Neuronal stem cell (in vitro differentiated cells): ENCODE measurements at regions not wholly inside any gene's neighbourhood (a gene's known extent, or its start where the extent isn't known, plus 50 kb on each side); places are given as distances from the start of the nearest gene placed in this dataset.
"Not testable (repeated sequence)": the region's sequence is repeated elsewhere in the genome, so short reads cannot be mapped to it uniquely, and the experiment has no call there.

ENCODE experiments used
- DNase-seq: peaks from one replicate; pipeline ENCODE4 v3.0.0-alpha.2; 2013; ENCODE audit warnings: low spot score
- H2AFZ ChIP-seq: one replicate; pipeline ENCODE4 v1.6.1; 2013; ENCODE audit warnings: mild to moderate bottlenecking, low read length, inconsistent platforms
- H2AK5ac ChIP-seq: 2 replicates; pipeline ENCODE4 v1.6.1; 2013; ENCODE audit warnings: low read depth, mild to moderate bottlenecking, inconsistent platforms, low read length, moderate library complexity, mixed read lengths
- H2BK120ac ChIP-seq: 2 replicates; pipeline ENCODE4 v1.6.1; 2013; ENCODE audit warnings: low read depth, mild to moderate bottlenecking, inconsistent platforms, low read length, moderate library complexity, mixed read lengths
- H2BK12ac ChIP-seq: one replicate; pipeline ENCODE4 v1.6.1; 2013; ENCODE audit warnings: low read length, inconsistent platforms
- H2BK15ac ChIP-seq: 2 replicates; pipeline ENCODE4 v1.6.1; 2013; ENCODE audit warnings: mild to moderate bottlenecking, low read length, inconsistent platforms, mixed read lengths
- H2BK5ac ChIP-seq: one replicate; pipeline ENCODE4 v1.6.1; 2013; ENCODE audit warnings: inconsistent platforms, mild to moderate bottlenecking, low read length, moderate library complexity
- H3K14ac ChIP-seq: one replicate; pipeline ENCODE4 v1.6.1; 2013; ENCODE audit warnings: low read length, inconsistent platforms
- H3K18ac ChIP-seq: 2 replicates; pipeline ENCODE4 v1.6.1; 2013; ENCODE audit warnings: low read length, inconsistent platforms
- H3K23ac ChIP-seq: 2 replicates; pipeline ENCODE4 v1.6.1; 2013; ENCODE audit warnings: low read depth, mild to moderate bottlenecking, mixed read lengths, low read length, inconsistent platforms; ENCODE audit not compliant: poor library complexity
- H3K27ac ChIP-seq: replicated peaks from 3 replicates; pipeline ENCODE4 v1.5.1; 2013; ENCODE audit warnings: low read length, inconsistent platforms
- H3K27me3 ChIP-seq, 3 experiments: 2 replicates each; pipeline ENCODE4 v1.6.1; 2013; ENCODE audit warnings: low read length in 3 of 3, mild to moderate bottlenecking in 2 of 3, inconsistent platforms in 1 of 3, low read depth in 1 of 3, mixed read lengths in 1 of 3, moderate library complexity in 1 of 3; ENCODE audit not compliant: control insufficient read depth in 3 of 3, insufficient read depth in 3 of 3
- H3K36me3 ChIP-seq, 2 donors: replicated peaks in 1 of 2; 2 replicates each; pipeline ENCODE4 v1.6.1; 2013; ENCODE audit warnings: low read length in 2 of 2; ENCODE audit not compliant: control insufficient read depth in 2 of 2, insufficient read depth in 2 of 2
- H3K4ac ChIP-seq: 2 replicates; pipeline ENCODE4 v1.6.1; 2013; ENCODE audit warnings: inconsistent platforms, mild to moderate bottlenecking, low read length, moderate library complexity
- H3K4me1 ChIP-seq, 2 donors: 1 replicate in 1 of 2; 2 replicates in 1 of 2; pipeline ENCODE4 v1.6.1; 2013; ENCODE audit warnings: low read length in 2 of 2, low read depth in 1 of 2; ENCODE audit not compliant: control insufficient read depth in 2 of 2, insufficient read depth in 1 of 2
- H3K4me2 ChIP-seq: one replicate; pipeline ENCODE4 v1.6.1; 2013; ENCODE audit warnings: mild to moderate bottlenecking, low read length, inconsistent platforms; ENCODE audit not compliant: insufficient read depth, poor library complexity, severe bottlenecking
- H3K4me3 ChIP-seq, 2 donors: 2 replicates each; pipeline ENCODE4 v1.5.1; 2013; ENCODE audit warnings: low read length in 2 of 2, mild to moderate bottlenecking in 2 of 2, inconsistent platforms in 1 of 2, moderate library complexity in 1 of 2
- H3K79me1 ChIP-seq: one replicate; pipeline ENCODE4 v1.6.1; 2013; ENCODE audit warnings: low read depth, mild to moderate bottlenecking, inconsistent platforms, low read length, moderate library complexity
- H3K9ac ChIP-seq: one replicate; pipeline ENCODE4 v1.6.1; 2013; ENCODE audit warnings: mild to moderate bottlenecking, low read depth, low read length, inconsistent platforms; ENCODE audit not compliant: poor library complexity
- H3K9me3 ChIP-seq, 2 donors: replicated peaks in 1 of 2; 2 replicates each; pipeline versions ENCODE3 to v1.6.1; 2013; ENCODE audit warnings: low read length in 2 of 2, mild to moderate bottlenecking in 2 of 2, inconsistent platforms in 1 of 2, low read depth in 1 of 2, mixed read lengths in 1 of 2, moderate library complexity in 1 of 2; ENCODE audit not compliant: control insufficient read depth in 2 of 2, insufficient read depth in 1 of 2
- H4K8ac ChIP-seq: one replicate; pipeline ENCODE4 v1.6.1; 2013; ENCODE audit warnings: low read depth, mild to moderate bottlenecking, inconsistent platforms, low read length, moderate library complexity
- H4K91ac ChIP-seq: one replicate; pipeline ENCODE4 v1.6.1; 2013; ENCODE audit warnings: low read length, low read depth, mild to moderate bottlenecking, inconsistent platforms; ENCODE audit not compliant: poor library complexity
- WGBS, 2 donors: extraction: QIAGEN DNeasy Blood & Tissue Kit; methylation state at CpG; one replicate each; pipeline ENCODE4 v1.1.7; 2013; ENCODE audit warnings: missing lambda C conversion rate in 2 of 2, mixed read lengths in 1 of 2; ENCODE audit not compliant: insufficient read length in 2 of 2, insufficient replicate concordance in 1 of 2; ENCODE audit errors: extremely low coverage in 2 of 2; 5-methylcytosine and 5-hydroxymethylcytosine counted together

GRCh38 chr7:142487565-142487964 lies 229.7 kb upstream of the PRSS58 start:
- no CpG with 5 or more reads among the region's 4 CpGs for WGBS, 2 donors
- not testable (repeated sequence) for H4K8ac ChIP-seq, H2BK120ac ChIP-seq, H3K27me3 ChIP-seq, H2BK5ac ChIP-seq, H2AFZ ChIP-seq, H3K18ac ChIP-seq, H3K27ac ChIP-seq, H3K23ac ChIP-seq, H3K4me3 ChIP-seq, H4K91ac ChIP-seq, H2BK15ac ChIP-seq, H2BK12ac ChIP-seq, H3K9ac ChIP-seq, H3K79me1 ChIP-seq, H2AK5ac ChIP-seq, H3K4me1 ChIP-seq, H3K14ac ChIP-seq, H3K9me3 ChIP-seq, H3K36me3 ChIP-seq, H3K4me2 ChIP-seq, H3K4ac ChIP-seq, DNase-seq

GRCh38 chr7:142487124-142487523 lies 229.3 kb upstream of the PRSS58 start:
- Histone ChIP-seq H3K27me3 (no peaks in the 10 kb centered on the region), H4K8ac (no peak overlapping the region), H2AK5ac (no peak overlapping the region), H2AFZ (no peak overlapping the region), H2BK120ac (no peak overlapping the region), H2BK12ac (no peak overlapping the region), H3K27ac (no peak overlapping the region), H3K14ac (no peak overlapping the region), H3K4me1 (peaks cover 0 to 2% of the 10 kb centered on the region in 2 donors), H3K9me3 (no peaks in the 10 kb centered on the region), H3K23ac (no peak overlapping the region), H3K36me3 (no peaks in the 10 kb centered on the region), H3K4me2 (no peak overlapping the region), H3K79me1 (no peaks in the 10 kb centered on the region), H3K9ac (no peak overlapping the region), H2BK5ac (no peak overlapping the region), H3K4ac (no peak overlapping the region), H3K4me3 (no peak overlapping the region), H4K91ac (no peak overlapping the region), H2BK15ac (no peak overlapping the region), H3K18ac (peak overlapping the region; percentile 64)
- no peak for DNase-seq
- WGBS, 2 donors: no CpG with 5 or more reads among the region's 4 CpGs

DNA sequence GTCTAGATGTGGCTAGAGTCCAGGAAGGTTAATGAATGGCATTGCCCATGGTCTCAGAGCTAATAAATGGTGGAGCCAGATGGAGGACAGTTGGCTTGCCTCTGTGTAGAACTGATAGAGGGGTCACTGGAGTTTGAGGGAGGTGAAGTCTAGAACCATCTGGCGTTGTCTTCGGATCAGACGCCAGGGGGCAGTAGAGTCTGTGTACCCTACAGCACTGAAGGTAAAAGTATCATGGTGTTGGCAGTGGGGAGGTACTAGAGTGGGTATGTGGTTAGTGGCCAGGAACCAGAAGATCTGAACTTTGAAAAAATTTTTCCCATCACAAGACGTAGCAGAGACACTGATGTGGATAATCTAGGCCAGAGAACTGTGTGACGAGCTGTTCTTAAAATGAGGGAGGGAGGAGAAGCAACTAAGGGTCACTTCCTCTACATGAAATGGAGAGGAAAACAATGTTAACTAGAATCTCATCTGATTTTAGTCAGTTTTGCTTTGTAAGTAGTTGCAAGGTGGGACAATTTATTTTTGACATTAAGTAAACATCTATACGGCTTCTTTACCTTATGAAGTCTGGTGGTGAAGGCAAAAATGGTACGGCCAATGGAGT lies 227.9 kb upstream of the PRSS58 start:
- H2BK15ac ChIP-seq: no peak overlapping the region
- H3K4me2 ChIP-seq: no peak overlapping the region
- H4K8ac ChIP-seq: no peak overlapping the region
- H3K23ac ChIP-seq: no peak overlapping the region
- no peaks in the 10 kb centered on the region for H3K36me3 ChIP-seq
- H3K27ac ChIP-seq: no peak overlapping the region
- H4K91ac ChIP-seq: no peak overlapping the region
- no peak for DNase-seq
- peaks cover 0 to 2% of the 10 kb centered on the region in 2 donors for H3K4me1 ChIP-seq
- no peak overlapping the region for H2AK5ac ChIP-seq
- no peak overlapping the region for H2AFZ ChIP-seq
- no peak overlapping the region for H3K4me3 ChIP-seq
- H3K9me3 ChIP-seq: no peaks in the 10 kb centered on the region
- no peak overlapping the region for H3K18ac ChIP-seq
- no peak overlapping the region for H2BK120ac ChIP-seq
- no peaks in the 10 kb centered on the region for H3K79me1 ChIP-seq
- no peak overlapping the region for H3K4ac ChIP-seq
- H2BK12ac ChIP-seq: no peak overlapping the region
- H3K27me3 ChIP-seq: no peaks in the 10 kb centered on the region
- no peak overlapping the region for H3K9ac ChIP-seq
- no peak overlapping the region for H3K14ac ChIP-seq
- no peak overlapping the region for H2BK5ac ChIP-seq
- WGBS, 2 donors: no CpG with 5 or more reads among the region's 7 CpGs

DNA sequence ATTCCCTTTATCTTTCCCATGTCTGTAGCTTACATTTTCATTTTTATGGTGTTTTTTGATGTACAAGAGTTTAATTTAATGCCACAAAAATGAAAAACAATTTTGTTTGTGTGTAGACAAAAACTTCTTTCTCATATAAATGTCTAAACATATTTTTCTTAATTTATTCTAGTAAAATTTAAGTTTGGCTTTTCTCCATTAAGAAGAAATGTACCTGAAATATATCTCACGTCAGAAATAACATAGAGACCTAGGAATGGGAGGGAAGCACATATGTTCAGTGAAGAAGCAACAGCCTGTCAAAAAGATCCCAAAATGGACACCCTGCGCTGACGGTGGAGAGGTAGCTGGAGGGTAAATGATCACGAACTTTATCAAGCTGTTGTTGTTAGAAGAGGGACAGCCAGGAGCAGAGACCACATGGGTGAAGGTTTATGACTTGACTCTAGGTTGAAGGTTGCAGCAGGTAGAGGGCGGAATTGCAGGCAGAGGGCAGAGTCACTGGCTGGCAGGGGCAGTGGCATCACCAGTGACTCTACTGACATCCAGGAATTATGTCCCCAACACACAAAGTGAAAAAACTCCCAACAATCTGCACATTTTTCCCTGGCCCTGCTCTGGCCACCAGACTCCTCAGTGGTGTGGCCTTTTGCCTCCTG lies 225.9 kb upstream of the PRSS58 start:
- Histone ChIP-seq H3K9ac (no peak overlapping the region), H3K4me3 (no peak overlapping the region), H3K4me1 (peaks cover 0 to 2% of the 10 kb centered on the region in 2 donors), H3K4ac (no peak overlapping the region), H2BK5ac (no peak overlapping the region), H2BK120ac (no peak overlapping the region), H4K8ac (no peak overlapping the region), H3K27ac (no peak overlapping the region), H2AFZ (no peak overlapping the region), H3K27me3 (no peaks in the 10 kb centered on the region), H2AK5ac (no peak overlapping the region), H3K23ac (no peak overlapping the region), H2BK15ac (no peak overlapping the region), H2BK12ac (no peak overlapping the region), H3K79me1 (no peaks in the 10 kb centered on the region), H3K14ac (no peak overlapping the region), H3K18ac (no peak overlapping the region), H3K4me2 (no peak overlapping the region), H3K36me3 (no peaks in the 10 kb centered on the region), H4K91ac (no peak overlapping the region), H3K9me3 (no peaks in the 10 kb centered on the region)
- DNase-seq: no peak
- no CpG with 5 or more reads among the region's 5 CpGs for WGBS, 2 donors
